Panc1 (cell line): ENCODE measurements at regions not wholly inside any gene's neighbourhood (a gene's known extent, or its start where the extent isn't known, plus 50 kb on each side); places are given as distances from the start of the nearest gene placed in this dataset.

ENCODE experiments used
- ATAC-seq: fragments of 200-7000 bp; cut with Tn5 transposase; 2 replicates; pipeline ENCODE4 v1.9.1; 2020; ENCODE audit warnings: mild to moderate bottlenecking, moderate library complexity
- BruUV-seq: library from RNA; stranded (reverse); fragments of 400-500 nt; replicated peaks from 2 replicates; lab custom pipeline; 2021; lab: Mats Ljungman, UMichigan
- CTCF ChIA-PET: fragments of 300-600 bp; sonication (Branson Sonifier 250); formaldehyde crosslinking; loops from one replicate; lab custom pipeline; 2022; ENCODE audit warnings: antibody characterized with exemption; lab: Charles Lee
- POLR2A ChIA-PET: fragments of 300-600 bp; sonication (Branson Sonifier 250); formaldehyde crosslinking; loops from one replicate; lab custom pipeline; 2022; ENCODE audit warnings: antibody characterized with exemption; lab: Charles Lee
- DNase-seq: peaks from one replicate; pipeline ENCODE4 v3.0.0-alpha.2; 2010; ENCODE audit warnings: low read depth, low spot score
- H3K27ac ChIP-seq: 2 replicates; pipeline ENCODE4 v1.5.1; 2011; ENCODE audit warnings: mild to moderate bottlenecking, low read length, inconsistent platforms
- H3K27me3 ChIP-seq: fragments of 200-500 bp; sonication (Bioruptor generic); 2 replicates; pipeline ENCODE4 v1.6.0; 2014; ENCODE audit warnings: low read length, inconsistent platforms; ENCODE audit not compliant: control insufficient read depth, insufficient read depth
- H3K36me3 ChIP-seq: fragments of 200-500 bp; sonication (Bioruptor generic); 2 replicates; pipeline ENCODE4 v1.5.1; 2014; ENCODE audit warnings: inconsistent platforms, mild to moderate bottlenecking, low read length, moderate library complexity; ENCODE audit not compliant: control insufficient read depth, insufficient read depth
- H3K4me1 ChIP-seq: 2 replicates; pipeline ENCODE4 v1.5.1; 2011; ENCODE audit warnings: inconsistent platforms, mild to moderate bottlenecking, low read length, moderate library complexity; ENCODE audit not compliant: control insufficient read depth, insufficient read depth
- H3K4me3 ChIP-seq, 2 experiments: 2 replicates each; pipeline ENCODE4 v1.5.1; 2011 to 2012; ENCODE audit warnings: low read depth in 2 of 2, low read length in 2 of 2, mild to moderate bottlenecking in 2 of 2, inconsistent platforms in 1 of 2, moderate library complexity in 1 of 2
- H3K9me3 ChIP-seq: fragments of 200-500 bp; sonication (Bioruptor generic); 2 replicates; pipeline ENCODE4 v1.5.1; 2014; ENCODE audit warnings: low read depth, mild to moderate bottlenecking, inconsistent platforms, low read length, moderate library complexity; ENCODE audit not compliant: control insufficient read depth, insufficient read depth
- POLR2AphosphoS5 ChIP-seq: IDR thresholded peaks from 2 replicates; pipeline ENCODE4 v1.6.1; 2012; ENCODE audit warnings: mild to moderate bottlenecking, low read depth, low read length, moderate library complexity
- SIN3A ChIP-seq: IDR thresholded peaks from 2 replicates; pipeline ENCODE4 v1.6.1; 2012; ENCODE audit warnings: low read depth, mild to moderate bottlenecking, low read length, moderate library complexity, borderline replicate concordance; ENCODE audit not compliant: insufficient read depth
- TCF7L2 ChIP-seq: IDR thresholded peaks from 2 replicates; pipeline ENCODE4 v1.6.1; 2011; ENCODE audit warnings: mild to moderate bottlenecking, low read depth, low read length, inconsistent platforms
- in situ Hi-C: cut with HindIII; loops from 2 replicates; pipeline ENCODE4 v1.10.0; 2016; ENCODE audit warnings: low sequenced_read_pairs, low pct_unique_long_range_greater_than_20kb
- intact Hi-C: fragments of 100-400 bp; cut with micrococcal nuclease; formaldehyde crosslinking; loops from one replicate; pipeline ENCODE4 v1.10.0; 2022; ENCODE audit not compliant: unreplicated experiment
- TF ChIP-seq, protein P1 (sequence below): fragments of 450-650 bp; IDR thresholded peaks from 2 replicates; pipeline ENCODE4 v1.5.1; 2017; ENCODE audit warnings: mild to moderate bottlenecking
- TF ChIP-seq, protein P2 (sequence below), 2 experiments: IDR thresholded peaks; 2 replicates each; pipeline ENCODE4 v1.6.1; 2011 to 2012; ENCODE audit warnings: low read depth in 2 of 2, control low read depth in 1 of 2, low read length in 1 of 2, mild to moderate bottlenecking in 1 of 2, moderate library complexity in 1 of 2; ENCODE audit not compliant: insufficient read depth in 1 of 2

GRCh38 chr5:166027582-166027981 is 2263.9 kb upstream of the WWC1 start:
- DNase-seq, result no peak
- in situ Hi-C loops (no loop called here), intact Hi-C loops (no loop called here)
- Histone ChIP-seq H3K9me3 (no peaks in the 10 kb centered on the region), H3K4me1 (no peaks in the 10 kb centered on the region), H3K36me3 (no peaks in the 10 kb centered on the region), H3K27ac (no peak overlapping the region), H3K27me3 (no peaks in the 10 kb centered on the region), H3K4me3 (no peak overlapping the region)
- no TSS peak for BruUV-seq
- POLR2A ChIA-PET, result no interaction called here
- no peak for ATAC-seq
- CTCF ChIA-PET, result no interaction called here
- TF ChIP-seq TCF7L2 (no peak), POLR2AphosphoS5 (no peak), SIN3A (no peak)
- TF ChIP-seq, protein P1, sequence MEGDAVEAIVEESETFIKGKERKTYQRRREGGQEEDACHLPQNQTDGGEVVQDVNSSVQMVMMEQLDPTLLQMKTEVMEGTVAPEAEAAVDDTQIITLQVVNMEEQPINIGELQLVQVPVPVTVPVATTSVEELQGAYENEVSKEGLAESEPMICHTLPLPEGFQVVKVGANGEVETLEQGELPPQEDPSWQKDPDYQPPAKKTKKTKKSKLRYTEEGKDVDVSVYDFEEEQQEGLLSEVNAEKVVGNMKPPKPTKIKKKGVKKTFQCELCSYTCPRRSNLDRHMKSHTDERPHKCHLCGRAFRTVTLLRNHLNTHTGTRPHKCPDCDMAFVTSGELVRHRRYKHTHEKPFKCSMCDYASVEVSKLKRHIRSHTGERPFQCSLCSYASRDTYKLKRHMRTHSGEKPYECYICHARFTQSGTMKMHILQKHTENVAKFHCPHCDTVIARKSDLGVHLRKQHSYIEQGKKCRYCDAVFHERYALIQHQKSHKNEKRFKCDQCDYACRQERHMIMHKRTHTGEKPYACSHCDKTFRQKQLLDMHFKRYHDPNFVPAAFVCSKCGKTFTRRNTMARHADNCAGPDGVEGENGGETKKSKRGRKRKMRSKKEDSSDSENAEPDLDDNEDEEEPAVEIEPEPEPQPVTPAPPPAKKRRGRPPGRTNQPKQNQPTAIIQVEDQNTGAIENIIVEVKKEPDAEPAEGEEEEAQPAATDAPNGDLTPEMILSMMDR, result no peak
- TF ChIP-seq, protein P2, sequence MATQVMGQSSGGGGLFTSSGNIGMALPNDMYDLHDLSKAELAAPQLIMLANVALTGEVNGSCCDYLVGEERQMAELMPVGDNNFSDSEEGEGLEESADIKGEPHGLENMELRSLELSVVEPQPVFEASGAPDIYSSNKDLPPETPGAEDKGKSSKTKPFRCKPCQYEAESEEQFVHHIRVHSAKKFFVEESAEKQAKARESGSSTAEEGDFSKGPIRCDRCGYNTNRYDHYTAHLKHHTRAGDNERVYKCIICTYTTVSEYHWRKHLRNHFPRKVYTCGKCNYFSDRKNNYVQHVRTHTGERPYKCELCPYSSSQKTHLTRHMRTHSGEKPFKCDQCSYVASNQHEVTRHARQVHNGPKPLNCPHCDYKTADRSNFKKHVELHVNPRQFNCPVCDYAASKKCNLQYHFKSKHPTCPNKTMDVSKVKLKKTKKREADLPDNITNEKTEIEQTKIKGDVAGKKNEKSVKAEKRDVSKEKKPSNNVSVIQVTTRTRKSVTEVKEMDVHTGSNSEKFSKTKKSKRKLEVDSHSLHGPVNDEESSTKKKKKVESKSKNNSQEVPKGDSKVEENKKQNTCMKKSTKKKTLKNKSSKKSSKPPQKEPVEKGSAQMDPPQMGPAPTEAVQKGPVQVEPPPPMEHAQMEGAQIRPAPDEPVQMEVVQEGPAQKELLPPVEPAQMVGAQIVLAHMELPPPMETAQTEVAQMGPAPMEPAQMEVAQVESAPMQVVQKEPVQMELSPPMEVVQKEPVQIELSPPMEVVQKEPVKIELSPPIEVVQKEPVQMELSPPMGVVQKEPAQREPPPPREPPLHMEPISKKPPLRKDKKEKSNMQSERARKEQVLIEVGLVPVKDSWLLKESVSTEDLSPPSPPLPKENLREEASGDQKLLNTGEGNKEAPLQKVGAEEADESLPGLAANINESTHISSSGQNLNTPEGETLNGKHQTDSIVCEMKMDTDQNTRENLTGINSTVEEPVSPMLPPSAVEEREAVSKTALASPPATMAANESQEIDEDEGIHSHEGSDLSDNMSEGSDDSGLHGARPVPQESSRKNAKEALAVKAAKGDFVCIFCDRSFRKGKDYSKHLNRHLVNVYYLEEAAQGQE (IDR thresholded peaks at IDR 0.05; ENCODE audit: insufficient read depth in 1 of 2, low read depth in 2 of 2, low read length in 1 of 2), result no peak

DNA sequence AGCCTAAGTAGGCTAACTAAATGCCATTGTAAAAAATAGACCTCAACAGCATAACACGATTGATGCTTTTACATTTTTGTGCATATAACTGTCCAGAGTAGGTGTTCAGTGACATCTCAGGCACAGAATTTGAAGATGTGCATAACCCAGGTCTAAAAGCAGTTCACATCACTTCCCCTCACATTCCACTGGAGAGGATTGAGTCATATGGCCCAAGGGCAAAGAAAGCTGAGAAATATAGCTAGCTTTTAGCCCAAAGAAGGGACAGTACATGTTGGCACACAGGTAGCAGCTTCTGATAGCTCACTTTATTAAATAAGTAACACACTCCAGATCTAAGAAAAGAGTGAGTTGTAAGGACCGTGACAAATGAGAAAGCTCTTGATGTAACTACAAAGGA is 2259.5 kb upstream of the WWC1 start:
- in situ Hi-C loops, result no loop called here
- Histone ChIP-seq H3K36me3 (no peaks in the 10 kb centered on the region), H3K9me3 (no peaks in the 10 kb centered on the region), H3K4me3 (no peak overlapping the region), H3K27me3 (no peaks in the 10 kb centered on the region), H3K27ac (no peak overlapping the region), H3K4me1 (no peaks in the 10 kb centered on the region)
- TF ChIP-seq, protein P2 (IDR thresholded peaks at IDR 0.05; ENCODE audit: insufficient read depth in 1 of 2, low read depth in 2 of 2, low read length in 1 of 2), result no peak
- TF ChIP-seq, protein P1, result no peak
- TF ChIP-seq POLR2AphosphoS5 (no peak), SIN3A (no peak), TCF7L2 (no peak)
- no TSS peak for BruUV-seq
- ChIA-PET CTCF (no interaction called here), POLR2A (interaction anchor here (0.5 kb wide), 1 partner anchor 14 kb away, joined by 12 read pairs; no protein-coding TSS in a partner anchor)
- no peak for DNase-seq
- intact Hi-C loops, result no loop called here
- ATAC-seq, result no peak
